NB4 (cell line): ENCODE measurements at regions not wholly inside any gene's neighbourhood (a gene's known extent, or its start where the extent isn't known, plus 50 kb on each side); places are given as distances from the start of the nearest gene placed in this dataset.

Source experiments
- CTCF ChIP-seq: IDR thresholded peaks from one replicate; pipeline ENCODE4 v1.5.1; 2012; ENCODE audit warnings: low read depth, low read length
- POLR2A ChIP-seq: IDR thresholded peaks from 2 replicates; pipeline ENCODE4 v1.6.1; 2011; ENCODE audit warnings: mild to moderate bottlenecking; ENCODE audit not compliant: insufficient read length; ENCODE audit errors: extremely low read depth

- TF ChIP-seq CTCF (no peak), POLR2A (no peak)
Measured at GRCh38 chr4:102151696-102152095, 193.6 kb downstream of the SLC39A8 start.
